PC-9 (cell line): ENCODE measurements at regions not wholly inside any gene's neighbourhood (a gene's known extent, or its start where the extent isn't known, plus 50 kb on each side); places are given as distances from the start of the nearest gene placed in this dataset.

Experiments used
- BruUV-seq: library from RNA; stranded (reverse); fragments of 400-500 nt; replicated peaks from 2 replicates; lab custom pipeline; 2021; lab: Mats Ljungman, UMichigan
- CTCF ChIA-PET: fragments of 300-600 bp; sonication (Branson Sonifier 250); formaldehyde crosslinking; loops from one replicate; lab custom pipeline; 2022; ENCODE audit warnings: antibody characterized with exemption; lab: Charles Lee
- POLR2A ChIA-PET: fragments of 300-600 bp; sonication (Branson Sonifier 250); formaldehyde crosslinking; loops from one replicate; lab custom pipeline; 2022; ENCODE audit warnings: antibody characterized with exemption; ENCODE audit not compliant: unreplicated experiment; lab: Charles Lee
- DNase-seq, 2 experiments: peaks; one replicate each; pipeline versions ENCODE4 v3.0.0 to v3.0.0-alpha.2; 2015 to 2022; ENCODE audit warnings: mixed read lengths in 1 of 2
- H2AFZ ChIP-seq: fragments of 200-600 bp; sonication (generic); 2 replicates; pipeline ENCODE4 v1.8.1; 2017; ENCODE audit warnings: antibody characterized with exemption
- H3F3A ChIP-seq: fragments of 200-600 bp; sonication (generic); 2 replicates; pipeline ENCODE4 v1.8.1; 2017; ENCODE audit warnings: antibody characterized with exemption, mild to moderate bottlenecking, low read depth; ENCODE audit not compliant: insufficient read depth
- H3K27ac ChIP-seq: fragments of 200-600 bp; sonication (generic); 2 replicates; pipeline ENCODE4 v1.6.1; 2016; ENCODE audit warnings: mixed run types
- H3K27me3 ChIP-seq: fragments of 200-600 bp; sonication (generic); 2 replicates; pipeline ENCODE4 v1.6.1; 2016; ENCODE audit warnings: low read depth, mixed run types; ENCODE audit not compliant: insufficient read depth
- H3K36me3 ChIP-seq: fragments of 200-600 bp; sonication (generic); 2 replicates; pipeline ENCODE4 v1.6.1; 2016; ENCODE audit warnings: low read depth, mixed run types
- H3K4me1 ChIP-seq: fragments of 200-600 bp; sonication (generic); replicated peaks from 2 replicates; pipeline ENCODE4 v1.6.1; 2016; ENCODE audit warnings: mixed run types; ENCODE audit not compliant: insufficient read depth
- H3K4me2 ChIP-seq: fragments of 200-600 bp; sonication (generic); 2 replicates; pipeline ENCODE4 v1.6.1; 2017; ENCODE audit warnings: mixed run types
- H3K4me3 ChIP-seq: fragments of 200-600 bp; sonication (generic); 2 replicates; pipeline ENCODE4 v1.6.1; 2016; ENCODE audit warnings: mixed run types
- H3K79me2 ChIP-seq: fragments of 200-600 bp; sonication (generic); 2 replicates; pipeline ENCODE4 v1.6.1; 2017; ENCODE audit warnings: low read depth, mixed run types
- H3K9me2 ChIP-seq: fragments of 200-600 bp; sonication (generic); 2 replicates; pipeline ENCODE4 v1.8.1; 2017; ENCODE audit warnings: mild to moderate bottlenecking; ENCODE audit not compliant: insufficient read depth
- H3K9me3 ChIP-seq: fragments of 200-600 bp; sonication (generic); 2 replicates; pipeline ENCODE4 v1.8.1; 2016; ENCODE audit warnings: low read depth; ENCODE audit not compliant: insufficient read depth
- H4K20me1 ChIP-seq: fragments of 200-600 bp; sonication (generic); 2 replicates; pipeline ENCODE4 v1.8.1; 2017; ENCODE audit not compliant: insufficient read depth
- CTCF ChIP-seq: fragments of 200-600 bp; sonication (generic); conservative IDR thresholded peaks from 2 replicates; pipeline ENCODE4 v1.6.1; 2017; ENCODE audit warnings: mixed run types, antibody characterized with exemption, mild to moderate bottlenecking, moderate library complexity
- EZH2 ChIP-seq: fragments of 200-600 bp; sonication (generic); IDR thresholded peaks from 2 replicates; pipeline ENCODE4 v1.8.0; 2017; ENCODE audit warnings: antibody characterized with exemption, low read depth
- intact Hi-C: fragments of 100-400 bp; cut with micrococcal nuclease; formaldehyde crosslinking; loops from one replicate; pipeline ENCODE4 v1.10.0; 2022; ENCODE audit not compliant: unreplicated experiment

- peaks cover 30% of the 10 kb centered on the region for H3K9me3 ChIP-seq
- no peak for TF ChIP-seq EZH2
- no peak for TF ChIP-seq CTCF
- no peak overlapping the region for H3K27ac ChIP-seq
- no peaks in the 10 kb centered on the region for H3K27me3 ChIP-seq
- intact Hi-C loops, result loop anchor here (10.0 kb wide), 1 partner anchor 177 kb away; no protein-coding TSS in a partner anchor
- BruUV-seq, result no TSS peak
- CTCF ChIA-PET, result no interaction called here
- peaks cover 13% of the 10 kb centered on the region for H3K4me1 ChIP-seq
- no peaks in the 10 kb centered on the region for H4K20me1 ChIP-seq
- POLR2A ChIA-PET, result no interaction called here
- H3K4me2 ChIP-seq, result no peak overlapping the region
- no peaks in the 10 kb centered on the region for H3K79me2 ChIP-seq
- H3K36me3 ChIP-seq, result no peaks in the 10 kb centered on the region; the same call in 1 of the 2 replicates
- H3K4me3 ChIP-seq, result no peak overlapping the region
- peaks cover 10% of the 10 kb centered on the region for H3F3A ChIP-seq
- DNase-seq, result no peak
- peaks cover 8% of the 10 kb centered on the region; the same call in 1 of the 2 replicates for H3K9me2 ChIP-seq
- 0 out of 2 replicates have a peak overlapping the region, but pooled peaks have one; percentile 36 for H2AFZ ChIP-seq
These were observed 729.2 kb upstream of the MARCKS start for GRCh38 chr6:113127786-113128419.

- Histone ChIP-seq H3K27me3 (no peaks in the 10 kb centered on the region), H4K20me1 (no peaks in the 10 kb centered on the region), H2AFZ (0 out of 2 replicates have a peak overlapping the region, but pooled peaks have one; percentile 36), H3K9me2 (peaks cover 8% of the 10 kb centered on the region; the same call in 1 of the 2 replicates), H3K27ac (no peak overlapping the region), H3K36me3 (no peaks in the 10 kb centered on the region; the same call in 1 of the 2 replicates), H3K79me2 (no peaks in the 10 kb centered on the region), H3K4me1 (peaks cover 6% of the 10 kb centered on the region; the same call in 1 of the 2 replicates), H3K9me3 (peaks cover 26% of the 10 kb centered on the region), H3F3A (0 out of 2 replicates have a peak, but pooled peaks cover 2% of the 10 kb centered on the region), H3K4me3 (no peak overlapping the region), H3K4me2 (no peak overlapping the region)
- BruUV-seq, result no TSS peak
- ChIA-PET POLR2A (no interaction called here), CTCF (no interaction called here)
- intact Hi-C loops, result loop anchor here (10.0 kb wide), 1 partner anchor 176 kb away; no protein-coding TSS in a partner anchor
- DNase-seq, result no peak
- TF ChIP-seq CTCF (no peak), EZH2 (no peak)
These were observed 728.5 kb upstream of the MARCKS start for GRCh38 chr6:113128661-113129060.

GRCh38 chr6:113129991-113130390, 727.2 kb upstream of the MARCKS start:
- Histone ChIP-seq H3K79me2 (no peaks in the 10 kb centered on the region), H3K4me1 (no peaks in the 10 kb centered on the region), H3K4me2 (no peak overlapping the region), H3K27me3 (no peaks in the 10 kb centered on the region), H2AFZ (peak overlapping the region; percentile 45), H3F3A (no peaks in the 10 kb centered on the region), H4K20me1 (no peaks in the 10 kb centered on the region), H3K9me3 (peaks cover 15% of the 10 kb centered on the region), H3K4me3 (no peak overlapping the region), H3K36me3 (no peaks in the 10 kb centered on the region), H3K27ac (no peak overlapping the region), H3K9me2 (peaks cover 8% of the 10 kb centered on the region; the same call in 1 of the 2 replicates)
- POLR2A ChIA-PET, result interaction anchor here (0.7 kb wide), 1 partner anchor 467 kb away, joined by 22 read pairs; no protein-coding TSS in a partner anchor
- no TSS peak for BruUV-seq
- TF ChIP-seq CTCF, result no peak
- no peak for TF ChIP-seq EZH2
- no peak for DNase-seq
- intact Hi-C loops, result loop anchor here (10.0 kb wide), 1 partner anchor 175 kb away; no protein-coding TSS in a partner anchor
- CTCF ChIA-PET, result no interaction called here
